ENCODE measurements at regions not wholly inside any gene's neighbourhood (a gene's known extent, or its start where the extent isn't known, plus 50 kb on each side); places are given as distances from the start of the nearest gene placed in this dataset.
"Not testable (repeated sequence)": the region's sequence is repeated elsewhere in the genome, so short reads cannot be mapped to it uniquely, and the experiment has no call there.

DNA sequence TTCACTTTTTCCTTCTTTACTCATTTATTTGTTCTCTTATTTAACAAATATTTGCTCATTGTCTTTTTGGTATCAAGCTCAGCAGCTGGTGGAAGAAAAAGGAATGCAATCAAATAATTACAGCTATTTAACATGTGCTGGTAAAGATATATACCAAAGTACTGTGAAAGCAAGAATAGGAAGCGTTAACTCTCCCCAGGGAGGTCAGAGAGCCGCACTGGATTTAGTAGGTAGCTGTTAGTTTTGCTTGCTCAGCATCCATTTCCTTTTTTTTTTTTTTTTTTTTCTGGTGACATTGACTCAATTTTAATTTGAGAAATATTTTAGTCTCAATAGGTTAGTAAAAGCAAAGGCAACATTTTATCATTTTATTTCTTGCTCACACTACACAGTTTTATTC is 308.5 kb upstream of the MDFIC2 start:
- no peak for DNase-seq

DNA sequence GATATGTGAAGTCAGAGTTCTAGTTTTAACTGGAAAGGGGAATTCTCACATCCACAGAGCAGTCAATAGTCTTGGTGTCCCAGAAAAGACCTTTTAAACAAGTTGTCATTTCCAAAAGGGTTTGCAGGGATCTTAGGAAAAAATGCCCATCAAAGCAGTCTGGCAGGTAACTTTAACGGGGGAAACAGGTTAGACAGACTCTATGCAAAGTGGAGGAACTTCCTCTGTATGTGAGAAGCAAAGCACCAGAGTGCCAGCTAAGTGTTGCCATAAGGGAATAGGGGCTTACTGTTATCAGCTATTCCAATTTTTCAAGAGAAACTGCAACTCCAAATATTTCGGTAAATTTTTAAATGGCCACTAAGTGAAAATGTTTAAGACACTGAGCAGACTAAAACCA is 307.9 kb upstream of the MDFIC2 start:
- no peak for DNase-seq

DNA sequence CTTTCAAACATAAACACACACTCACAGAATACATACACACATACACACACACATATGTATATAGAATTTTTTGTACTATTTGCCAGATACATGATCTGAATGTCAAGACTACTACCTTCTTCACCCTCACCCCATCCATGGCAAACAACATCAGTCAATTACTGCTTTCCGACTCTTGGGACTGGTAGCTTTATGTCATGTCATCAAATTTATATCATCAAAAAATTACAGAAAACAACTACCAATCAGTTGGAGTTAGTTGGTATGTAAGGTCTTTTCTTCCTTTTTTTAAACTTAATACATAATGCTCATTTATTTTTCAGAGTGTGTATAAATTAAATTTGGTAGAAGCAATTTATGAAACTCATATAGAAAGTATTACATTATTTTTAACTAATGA is 305.7 kb upstream of the MDFIC2 start:
- DNase-seq = no peak

DNA sequence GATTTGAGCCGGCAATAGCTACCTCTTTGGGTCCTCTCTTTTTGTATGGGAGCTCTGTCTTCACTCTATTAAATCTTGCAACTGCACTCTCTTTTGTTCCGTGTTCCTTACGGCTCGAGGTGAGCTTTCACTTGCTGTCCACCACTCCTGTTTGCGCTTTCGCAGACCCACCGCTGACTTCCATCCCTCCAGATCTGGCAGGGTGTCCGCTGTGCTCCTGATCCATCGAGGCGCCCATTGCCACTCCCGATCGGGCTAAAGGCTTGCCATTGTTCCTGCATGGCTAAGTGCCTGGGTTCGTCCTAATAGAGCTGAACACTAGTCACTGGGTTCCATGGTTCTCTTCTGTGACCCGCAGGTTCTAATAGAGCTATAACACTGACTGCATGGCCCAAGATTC is 304.9 kb upstream of the MDFIC2 start:
- not testable (repeated sequence) for DNase-seq

DNA sequence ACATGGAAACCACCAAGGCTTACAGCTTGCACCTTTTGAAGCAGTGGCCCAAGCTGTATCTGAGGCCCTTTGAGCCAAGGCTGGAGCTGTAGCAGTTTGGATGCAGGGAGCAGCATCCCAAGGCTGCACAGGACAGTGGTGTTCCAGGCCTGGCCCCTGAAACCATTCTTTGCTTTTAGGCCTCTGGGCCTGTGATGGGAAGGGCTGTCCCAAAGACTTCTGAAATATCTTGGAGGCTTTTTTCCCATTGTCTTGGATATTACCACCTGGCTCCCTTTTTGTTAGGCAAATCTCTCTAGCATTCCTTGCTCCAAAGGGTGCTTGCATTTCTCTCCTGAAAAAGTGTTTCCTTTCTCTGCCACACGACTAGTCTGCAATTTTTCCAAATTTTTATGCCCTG is 302.8 kb upstream of the MDFIC2 start:
- no peak for DNase-seq

DNA sequence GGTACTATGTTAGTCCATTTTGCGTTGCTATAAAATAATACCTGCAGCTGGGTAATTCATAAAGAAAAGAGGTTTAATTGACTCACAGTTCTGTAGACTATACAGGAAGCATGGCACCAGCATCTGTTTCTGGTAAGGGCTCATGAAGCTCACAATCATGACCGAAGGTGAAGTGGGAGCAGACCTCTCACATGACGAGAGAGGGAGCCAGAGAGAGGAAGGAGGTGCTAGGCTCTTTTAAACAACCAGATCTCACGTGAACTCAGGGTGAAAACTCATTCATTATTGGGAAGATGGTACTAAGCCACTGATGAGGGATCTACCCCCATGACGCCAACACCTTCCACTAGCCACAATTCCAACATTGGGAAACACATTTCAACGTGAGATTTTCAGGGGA is 301.7 kb upstream of the MDFIC2 start:
- DNase-seq = no peak

DNA sequence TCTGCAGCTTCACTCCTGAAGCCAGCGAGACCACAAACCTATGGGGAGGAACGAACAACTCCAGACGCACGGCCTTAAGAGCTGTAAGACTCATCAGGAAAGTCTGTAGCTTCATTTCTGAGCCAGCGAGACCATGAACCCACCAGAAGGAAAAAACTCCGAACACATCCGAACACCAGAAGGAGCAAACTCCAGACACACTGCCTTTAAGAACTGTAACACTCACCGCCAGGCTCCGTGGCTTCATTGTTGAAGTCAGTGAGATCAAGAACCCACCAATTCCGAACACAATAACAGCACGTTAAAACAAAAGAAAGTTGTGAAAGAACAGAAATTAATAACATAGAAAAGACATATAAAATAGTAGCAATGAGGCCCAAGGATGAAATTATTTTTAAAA is 300.5 kb upstream of the MDFIC2 start:
- no peak for DNase-seq

DNA sequence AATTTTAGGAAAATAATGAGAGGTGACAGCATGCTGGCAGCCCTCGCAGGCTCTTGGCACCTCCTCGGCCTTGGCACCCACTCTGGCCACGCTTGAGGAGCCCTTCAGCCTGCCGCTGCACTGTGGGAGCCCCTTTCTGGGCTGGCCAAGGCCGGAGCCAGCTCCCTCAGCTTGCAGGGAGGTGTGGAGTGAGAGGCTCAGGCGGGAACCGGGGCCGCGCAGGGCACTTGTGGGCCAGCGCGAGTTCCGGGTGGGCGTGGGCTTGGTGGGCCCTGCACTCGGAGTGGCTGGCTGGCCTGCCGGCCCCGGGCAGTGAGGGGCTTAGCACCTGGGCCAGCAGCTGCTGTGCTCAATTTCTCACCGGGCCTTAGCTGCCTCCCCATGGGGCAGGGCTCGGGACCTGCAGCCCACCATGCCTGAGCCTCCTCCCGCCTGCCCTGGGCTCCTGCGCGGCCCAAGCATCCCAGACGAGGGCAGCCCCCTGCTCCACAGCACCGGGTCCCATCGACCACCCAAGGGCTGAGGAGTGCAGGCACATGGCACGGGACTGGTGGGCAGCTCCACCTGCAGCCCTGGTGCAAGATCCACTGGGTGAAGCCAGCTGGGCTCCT is 299.3 kb upstream of the MDFIC2 start:
- not testable (repeated sequence) for DNase-seq

DNA sequence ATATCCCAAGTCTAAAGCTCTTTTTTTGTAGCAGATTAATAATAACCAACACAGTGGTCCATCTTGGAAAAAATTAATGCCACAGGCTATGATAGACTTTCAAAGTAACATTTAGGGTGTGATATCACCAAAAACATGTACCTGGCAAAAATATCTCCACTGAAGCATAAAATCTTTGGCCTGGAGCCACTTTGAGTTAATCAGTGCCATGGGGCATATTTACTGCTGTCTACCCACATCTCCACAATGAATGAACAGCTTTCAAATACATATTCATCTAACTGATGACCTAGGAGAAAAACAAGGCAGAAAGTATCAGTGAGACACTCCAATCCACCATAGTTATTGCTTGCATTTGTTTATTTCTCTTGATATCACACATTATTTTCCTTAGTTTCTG is 296.0 kb upstream of the MDFIC2 start:
- no peak for DNase-seq

DNA sequence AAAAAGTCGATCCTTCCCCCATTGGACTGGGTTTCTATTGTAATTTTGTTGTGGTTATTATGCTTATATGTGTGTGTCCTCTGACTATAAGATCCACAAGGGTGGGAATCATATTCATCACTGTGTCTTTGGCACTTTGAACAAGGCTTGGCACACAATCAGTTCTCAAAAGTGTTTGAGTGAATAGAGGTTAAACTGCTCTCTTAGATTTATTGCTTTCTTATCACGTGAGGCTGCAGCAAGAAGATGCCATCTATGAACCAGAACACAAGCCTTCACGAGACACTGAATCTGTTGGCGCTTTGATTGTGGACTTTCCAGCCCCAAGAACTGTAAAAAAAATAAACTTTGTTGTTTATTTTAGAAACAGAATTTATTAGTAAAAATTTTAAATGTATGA is 295.0 kb upstream of the MDFIC2 start:
- DNase-seq = no peak

DNA sequence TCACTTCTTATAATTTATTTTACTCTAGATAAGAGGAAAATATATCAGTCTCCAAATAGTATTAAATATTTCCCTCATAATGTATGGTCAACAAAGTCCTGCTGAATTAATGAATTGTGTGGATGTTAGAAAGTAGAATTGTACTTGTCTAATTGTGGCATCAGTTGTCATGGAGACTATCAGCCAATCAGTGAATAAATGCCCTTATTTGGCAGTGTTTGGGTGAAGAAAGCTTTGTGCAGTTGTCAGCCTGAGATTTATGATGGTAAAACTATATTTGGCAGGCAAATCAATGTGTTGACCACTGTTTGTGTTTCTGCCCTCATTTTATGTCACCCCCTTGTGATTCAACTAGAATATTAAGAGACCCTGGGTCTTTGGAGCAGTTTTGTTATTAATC is 293.6 kb upstream of the MDFIC2 start:
- DNase-seq = no peak

DNA sequence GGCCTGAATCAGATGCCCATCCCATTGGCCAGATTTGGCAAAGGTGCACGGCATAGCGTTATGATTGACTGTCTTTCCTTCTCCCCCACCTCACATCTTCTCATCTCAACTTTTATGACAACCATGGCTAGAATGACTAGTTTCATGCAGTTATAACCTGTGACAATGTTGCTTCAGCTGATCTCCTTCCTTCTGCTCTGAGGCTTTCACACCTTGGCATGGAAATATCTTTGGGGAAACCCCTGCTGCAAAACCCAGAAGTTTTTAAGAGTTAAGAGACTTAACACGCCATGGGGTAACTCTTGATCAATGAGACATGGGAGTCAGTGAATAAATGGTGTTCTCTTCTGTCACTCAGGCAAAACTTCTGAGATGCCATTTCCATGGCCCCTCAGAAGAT is 290.7 kb upstream of the MDFIC2 start:
- DNase-seq = no peak

DNA sequence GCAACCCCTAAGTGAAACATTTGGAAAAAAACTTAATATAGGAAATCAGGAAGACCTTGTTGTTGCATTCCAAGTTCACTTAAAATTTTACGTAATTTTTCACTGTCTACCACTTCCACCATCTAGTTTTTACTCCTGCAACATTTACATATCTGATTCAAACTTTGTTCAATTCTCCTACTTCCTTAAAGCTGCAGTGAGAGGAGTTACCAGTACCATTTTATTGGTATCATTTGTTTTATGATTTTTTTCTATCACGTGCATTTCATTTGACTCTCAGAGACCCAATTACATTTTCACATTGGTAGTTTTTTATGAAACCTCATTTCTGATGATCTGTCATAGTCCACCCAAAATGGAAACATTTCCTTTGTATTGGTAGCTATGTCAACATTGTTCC is 284.9 kb upstream of the MDFIC2 start:
- DNase-seq = no peak

DNA sequence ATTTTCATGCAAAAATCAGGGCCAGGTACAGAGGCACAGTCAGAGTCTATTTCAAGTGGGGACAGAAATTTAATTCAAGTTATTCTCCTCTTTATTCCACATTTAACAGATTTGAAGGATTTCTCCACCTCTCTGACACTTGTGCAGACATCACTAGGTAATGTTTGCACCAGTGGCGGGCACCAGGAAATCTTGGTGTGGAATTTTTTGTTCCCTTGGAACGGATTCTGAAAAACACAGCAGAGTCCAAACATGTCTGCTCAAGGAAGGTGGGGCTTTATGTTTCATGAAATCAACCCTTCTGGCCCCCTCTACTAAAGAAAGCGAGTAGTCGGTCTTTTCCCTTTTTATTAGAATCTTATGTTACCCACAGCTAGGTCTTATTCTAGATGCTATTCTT is 271.2 kb upstream of the MDFIC2 start:
- DNase-seq = no peak

DNA sequence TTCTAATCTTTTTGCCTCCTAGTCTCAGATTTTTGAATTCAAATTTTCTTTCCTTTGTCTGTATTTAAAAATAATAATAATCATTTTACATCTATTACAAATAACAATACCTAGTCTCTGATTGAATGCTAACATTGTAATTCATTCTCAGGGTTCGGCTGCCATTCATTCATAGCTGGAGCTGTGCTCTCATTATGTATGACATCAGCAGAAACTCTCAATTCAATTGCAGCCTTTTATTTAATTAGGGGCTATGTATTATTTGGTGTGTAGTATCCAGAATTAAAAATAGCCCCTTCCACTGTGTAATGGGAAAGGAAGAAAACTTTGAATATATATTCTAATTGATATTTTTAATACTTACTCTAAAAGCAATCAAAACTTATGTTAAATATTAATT is 270.4 kb upstream of the MDFIC2 start:
- DNase-seq = no peak

DNA sequence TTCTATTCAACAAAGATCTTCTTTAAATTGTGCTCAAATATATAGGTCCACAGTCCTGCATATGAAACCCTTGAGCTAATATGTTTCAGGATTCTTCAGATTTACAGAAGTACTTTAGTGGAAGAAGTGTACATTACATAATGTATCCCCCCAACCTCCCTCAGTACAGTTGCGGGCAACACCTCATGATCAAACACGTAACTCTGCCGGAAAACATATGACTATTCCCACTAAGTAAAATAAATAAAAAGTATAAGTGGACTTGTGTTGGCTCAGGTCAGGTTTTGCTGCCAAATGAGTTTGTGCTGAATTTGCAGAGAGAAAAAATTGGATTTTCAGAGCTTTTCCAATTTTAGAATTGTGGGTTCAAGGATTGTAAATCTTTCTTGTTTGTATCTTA is 267.6 kb upstream of the MDFIC2 start:
- no peak for DNase-seq

DNA sequence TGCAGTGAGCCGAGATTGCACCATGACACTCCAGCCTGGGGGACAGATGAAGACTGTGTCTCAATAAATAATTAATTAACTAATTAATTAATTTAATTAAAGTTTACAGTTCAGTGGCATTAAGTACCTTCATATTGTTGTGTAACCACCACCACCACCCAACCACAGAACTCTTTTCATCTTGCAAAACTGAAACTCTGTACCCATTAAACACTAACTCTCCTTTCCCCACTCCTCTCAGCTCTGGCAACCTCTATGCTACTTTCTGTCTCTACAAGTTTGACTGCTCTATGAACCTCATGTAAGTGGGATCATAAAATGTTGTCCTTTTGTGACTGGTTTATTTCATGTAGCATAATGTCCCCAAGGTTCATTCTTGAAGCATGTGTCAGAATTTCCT is 259.3 kb upstream of the MDFIC2 start:
- DNase-seq = no peak

DNA sequence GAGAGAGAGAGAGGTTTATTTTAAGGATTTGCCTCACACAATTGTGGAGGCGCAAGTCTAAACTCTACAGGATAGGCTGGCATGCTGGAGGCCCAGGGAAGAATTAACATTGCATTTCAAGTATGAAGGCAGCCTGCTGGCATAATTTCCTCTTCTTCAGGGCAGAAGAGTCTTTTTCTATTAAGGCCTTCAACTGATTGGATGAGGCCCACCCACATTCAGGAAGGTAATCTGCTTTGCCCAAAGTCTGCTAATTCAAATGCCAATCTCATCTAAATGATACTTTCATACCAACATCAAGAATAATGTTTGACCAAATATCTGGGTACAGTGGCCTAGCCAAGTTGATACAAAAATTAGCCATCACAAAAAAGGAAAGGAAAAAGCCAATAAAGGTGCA is 258.1 kb upstream of the MDFIC2 start:
- no peak for DNase-seq

DNA sequence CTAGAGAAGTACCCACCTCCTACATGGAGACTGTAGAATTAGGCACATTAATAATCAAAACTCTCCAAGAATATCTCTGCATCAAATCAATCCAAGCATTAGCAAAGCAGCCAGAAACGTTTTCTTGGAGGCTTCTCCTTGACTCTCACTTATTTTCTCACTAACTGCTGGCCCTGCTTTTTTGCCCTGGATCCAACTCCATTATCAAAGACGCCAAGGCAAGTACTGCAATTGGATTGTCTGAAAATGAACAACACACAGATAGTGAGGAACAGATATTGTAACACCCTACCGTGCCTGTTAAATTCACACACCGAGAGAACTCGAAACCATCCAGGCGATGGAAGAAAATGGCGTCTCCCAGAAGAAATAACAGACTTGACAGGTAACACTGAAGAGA is 256.2 kb upstream of the MDFIC2 start:
- no peak for DNase-seq

DNA sequence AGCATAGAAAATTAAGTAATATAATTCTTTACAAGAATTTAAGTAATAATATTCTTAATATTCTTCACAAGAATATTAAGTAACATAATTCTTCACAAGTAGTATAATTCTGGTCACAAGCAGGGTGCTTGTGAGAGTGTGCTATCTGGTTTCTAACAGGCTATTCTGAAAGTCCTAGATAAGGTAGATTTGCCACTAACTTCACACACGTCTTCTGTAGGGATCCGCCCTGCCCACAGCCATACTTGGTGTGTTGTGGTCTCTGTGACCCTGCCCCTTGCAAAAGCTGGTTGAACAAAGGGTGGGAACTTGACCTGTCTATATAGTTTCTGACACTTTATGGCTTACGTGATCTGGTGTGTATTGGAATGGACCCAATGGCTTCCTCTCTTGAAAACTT is 253.4 kb upstream of the MDFIC2 start:
- no peak for DNase-seq

DNA sequence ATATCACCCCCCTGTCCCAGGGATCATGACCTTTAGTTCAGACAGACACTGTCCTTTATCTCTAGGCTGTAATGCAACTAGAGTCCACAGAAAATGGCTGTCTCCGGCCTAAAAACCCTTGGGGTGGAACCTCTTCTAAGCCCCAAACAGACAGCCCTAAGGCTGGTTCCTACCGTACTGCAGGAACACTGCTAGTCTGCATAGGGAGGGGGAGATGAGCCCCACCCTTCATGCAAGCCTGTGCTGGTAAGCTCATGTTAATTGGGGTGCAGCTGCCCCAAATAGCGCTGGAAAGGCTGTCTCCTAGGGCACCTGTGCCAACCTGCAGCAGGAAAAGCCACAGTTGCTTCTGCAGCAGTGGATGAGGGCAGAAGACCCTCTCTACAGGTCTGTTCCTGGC is 252.1 kb upstream of the MDFIC2 start:
- no peak for DNase-seq

DNA sequence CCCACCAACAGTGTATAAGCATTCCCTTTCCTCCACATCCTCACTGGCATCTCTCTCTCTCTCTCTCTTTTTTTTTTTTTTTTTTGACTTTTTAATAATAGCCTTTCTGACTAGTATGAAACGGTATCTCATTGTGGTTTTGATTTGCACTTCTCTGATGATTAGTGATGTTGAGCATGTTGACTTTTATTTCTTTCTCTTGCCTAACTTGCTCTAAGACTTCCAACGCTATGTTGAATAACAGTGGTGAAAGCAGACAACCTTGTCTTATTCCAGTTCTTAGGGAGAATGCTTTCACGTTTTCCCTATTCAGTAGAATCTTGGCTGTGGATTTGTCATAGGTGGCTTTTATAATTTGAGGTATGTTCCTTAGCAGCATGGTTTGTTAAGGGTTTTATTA is 249.4 kb upstream of the MDFIC2 start:
- no peak for DNase-seq

DNA sequence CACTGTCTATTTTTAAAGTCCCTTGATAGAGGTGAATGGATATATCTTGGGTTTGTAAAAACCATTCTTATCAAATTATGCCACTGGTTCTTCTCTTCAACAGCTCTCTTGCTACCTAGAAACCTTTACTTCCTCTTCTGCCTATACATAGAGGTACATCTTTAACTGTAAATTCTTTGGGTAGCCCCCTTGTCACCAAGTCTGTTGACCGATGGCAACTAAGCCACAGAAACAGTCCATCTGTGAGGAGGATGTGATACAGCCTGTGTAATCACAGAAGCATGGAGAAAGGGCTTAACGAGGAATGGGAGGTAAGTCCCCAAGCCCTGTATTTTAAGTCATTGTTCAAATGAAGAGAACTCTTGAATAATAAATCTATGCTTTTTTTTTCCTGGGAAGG is 246.5 kb upstream of the MDFIC2 start:
- no peak for DNase-seq

DNA sequence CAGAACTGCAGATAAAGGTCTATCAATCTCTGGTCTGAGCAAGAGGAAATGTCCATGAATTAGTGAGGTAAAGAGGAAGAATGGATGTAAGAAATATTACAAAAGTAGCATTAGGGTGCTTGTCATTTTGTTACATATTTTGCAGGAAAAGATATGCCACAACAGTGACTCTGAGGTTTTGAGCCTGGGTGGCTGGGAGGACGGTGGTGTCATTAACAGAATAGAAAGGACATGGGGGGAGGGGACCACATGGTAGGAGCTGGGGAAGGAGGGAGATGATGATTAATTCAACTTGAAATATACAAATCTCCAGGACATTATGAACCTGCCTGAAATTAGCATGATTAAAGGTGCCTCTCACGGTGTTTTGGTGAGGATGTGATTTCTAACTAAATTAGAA is 245.5 kb upstream of the MDFIC2 start:
- DNase-seq = no peak

DNA sequence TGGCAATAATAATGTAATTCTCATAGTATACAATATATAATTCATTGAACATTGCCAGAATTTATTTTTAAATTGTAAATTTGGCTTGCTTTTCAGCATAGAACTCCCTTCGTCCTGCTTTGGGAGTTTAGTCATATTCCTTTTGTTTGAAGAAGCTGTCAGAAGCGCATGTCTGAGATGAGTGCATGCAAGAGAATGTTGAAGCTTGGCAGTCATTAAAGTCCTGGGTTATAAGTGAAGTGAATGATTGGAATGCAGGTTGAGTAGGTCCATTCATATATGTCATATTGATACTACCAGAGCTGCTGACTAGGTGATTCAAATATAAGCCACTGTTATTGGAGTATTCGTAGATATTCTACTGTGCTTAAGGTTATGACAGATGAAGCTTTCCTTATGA is 243.6 kb upstream of the MDFIC2 start:
- DNase-seq = no peak

DNA sequence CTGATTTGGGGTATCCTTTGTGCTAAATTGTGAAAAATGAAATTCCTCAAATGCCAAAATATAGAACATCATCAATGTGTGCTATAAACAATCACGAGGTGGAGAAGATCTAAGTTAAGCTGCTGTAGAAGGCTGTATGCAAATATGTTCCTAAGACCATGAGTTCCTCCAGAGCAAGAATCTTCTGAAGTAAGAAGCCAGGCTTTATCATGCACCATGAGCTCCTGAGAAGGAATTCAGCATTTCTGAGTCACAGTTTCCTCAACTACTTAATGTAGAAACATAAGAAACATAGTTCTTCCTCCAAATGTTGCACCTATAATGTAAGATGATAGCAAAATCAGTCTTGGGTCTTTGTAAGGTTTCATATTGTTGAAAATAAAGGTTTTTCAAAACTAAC is 241.7 kb upstream of the MDFIC2 start:
- DNase-seq = no peak
